SH-SY5Y (cell line): ENCODE measurements at regions not wholly inside any gene's neighbourhood (a gene's known extent, or its start where the extent isn't known, plus 50 kb on each side); places are given as distances from the start of the nearest gene placed in this dataset.

ENCODE experiments used
- GATA2 ChIP-seq: IDR thresholded peaks from 2 replicates; pipeline ENCODE4 v1.6.1; 2011; ENCODE audit warnings: mild to moderate bottlenecking, low read depth, low read length
- GATA3 ChIP-seq: IDR thresholded peaks from 2 replicates; pipeline ENCODE4 v1.6.1; 2011; ENCODE audit warnings: low read depth, mild to moderate bottlenecking, low read length, moderate library complexity

DNA sequence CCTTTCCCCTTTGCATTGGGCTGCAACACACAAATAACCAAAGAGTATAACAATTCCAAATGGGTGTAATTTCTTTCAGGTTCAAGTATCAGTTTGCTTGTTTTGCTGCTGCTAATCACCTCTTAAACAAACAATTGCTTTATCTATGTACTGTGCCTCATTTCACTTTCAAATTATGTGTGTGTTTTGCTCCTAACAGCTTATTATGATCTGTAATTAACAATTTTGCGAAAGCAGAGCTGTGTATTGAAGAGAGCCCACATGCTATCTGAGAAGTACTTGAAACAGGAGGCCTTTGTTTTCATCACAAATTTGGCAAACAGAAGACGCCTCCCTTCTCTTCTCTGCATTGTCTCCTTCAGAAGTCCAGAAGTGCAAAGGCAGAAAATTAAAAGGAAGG, 312.0 kb downstream of the TLE1 start:
- TF ChIP-seq GATA3, result no peak
- no peak for TF ChIP-seq GATA2
